HG03025 (cell line): ENCODE measurements at regions not wholly inside any gene's neighbourhood (a gene's known extent, or its start where the extent isn't known, plus 50 kb on each side); places are given as distances from the start of the nearest gene placed in this dataset.

Source experiments
- ATAC-seq: cut with Tn5 transposase; IDR thresholded peaks from one replicate; pipeline ENCODE4 v1.9.1; 2021; ENCODE audit warnings: mild to moderate bottlenecking, moderate library complexity; ENCODE audit not compliant: unreplicated experiment, low FRiP score

DNA sequence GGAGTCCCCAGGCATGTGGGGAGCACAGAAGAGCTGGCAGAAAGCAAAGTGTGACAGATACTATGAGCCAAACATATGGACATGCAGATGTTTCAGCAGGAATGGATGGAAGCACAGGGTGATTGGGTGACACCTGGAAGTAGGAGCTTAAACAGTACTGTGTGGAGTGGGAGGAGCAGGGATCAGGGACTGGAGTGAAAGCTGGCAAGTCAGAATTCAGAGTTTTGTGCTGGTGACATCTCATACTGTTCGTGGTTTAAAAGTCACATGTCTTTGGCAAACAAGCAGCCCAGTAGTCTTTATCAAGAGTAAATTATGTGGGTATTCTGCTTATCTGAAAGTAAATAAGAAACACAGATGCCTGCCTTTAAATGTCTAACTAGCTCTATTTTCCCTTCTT lies 408.2 kb downstream of the COG6 start:
- no peak for ATAC-seq

DNA sequence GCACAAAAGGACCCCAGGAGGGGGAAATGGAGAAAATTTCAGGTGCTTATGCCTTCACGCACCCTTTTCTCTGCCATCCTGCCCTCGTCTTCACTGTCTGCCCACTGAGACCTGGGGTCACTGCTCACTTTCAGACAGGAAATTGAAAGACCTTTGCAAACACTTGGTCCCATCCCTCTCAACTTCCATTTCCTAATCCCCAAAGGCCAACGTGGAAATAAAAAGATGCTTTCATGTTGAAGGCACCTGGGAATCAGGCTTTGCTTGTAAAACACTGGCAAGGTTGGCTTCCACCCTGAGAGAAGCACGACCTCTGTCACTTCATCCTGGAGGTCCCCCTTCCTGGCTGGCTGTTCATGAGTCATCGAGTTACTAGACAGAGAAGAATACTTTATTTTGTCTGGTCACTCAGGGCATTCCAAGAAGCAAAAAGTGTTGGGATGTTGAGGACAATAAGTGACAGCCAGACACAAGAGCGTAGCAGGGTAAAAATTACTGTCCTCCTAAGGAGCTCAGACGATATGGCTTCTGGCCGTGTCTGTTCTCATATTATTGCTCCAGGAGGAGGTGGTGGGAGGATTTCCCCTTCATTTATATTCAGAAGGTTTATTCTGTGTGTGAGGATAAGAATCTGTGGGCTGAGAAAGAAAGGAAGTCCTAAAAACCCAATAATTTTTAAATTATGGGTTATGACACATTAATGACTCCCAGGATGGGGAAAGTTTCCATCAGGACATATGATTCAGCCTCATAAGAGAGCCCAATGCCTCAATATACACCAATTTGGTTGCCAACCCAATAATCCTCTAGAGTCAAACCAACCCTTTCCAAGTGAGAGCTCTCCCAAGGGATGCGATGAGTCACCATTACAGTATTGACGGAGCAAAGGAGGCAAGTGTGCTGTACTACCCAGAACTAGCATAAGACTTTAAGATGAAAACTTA lies 409.0 kb downstream of the COG6 start:
- no peak for ATAC-seq

DNA sequence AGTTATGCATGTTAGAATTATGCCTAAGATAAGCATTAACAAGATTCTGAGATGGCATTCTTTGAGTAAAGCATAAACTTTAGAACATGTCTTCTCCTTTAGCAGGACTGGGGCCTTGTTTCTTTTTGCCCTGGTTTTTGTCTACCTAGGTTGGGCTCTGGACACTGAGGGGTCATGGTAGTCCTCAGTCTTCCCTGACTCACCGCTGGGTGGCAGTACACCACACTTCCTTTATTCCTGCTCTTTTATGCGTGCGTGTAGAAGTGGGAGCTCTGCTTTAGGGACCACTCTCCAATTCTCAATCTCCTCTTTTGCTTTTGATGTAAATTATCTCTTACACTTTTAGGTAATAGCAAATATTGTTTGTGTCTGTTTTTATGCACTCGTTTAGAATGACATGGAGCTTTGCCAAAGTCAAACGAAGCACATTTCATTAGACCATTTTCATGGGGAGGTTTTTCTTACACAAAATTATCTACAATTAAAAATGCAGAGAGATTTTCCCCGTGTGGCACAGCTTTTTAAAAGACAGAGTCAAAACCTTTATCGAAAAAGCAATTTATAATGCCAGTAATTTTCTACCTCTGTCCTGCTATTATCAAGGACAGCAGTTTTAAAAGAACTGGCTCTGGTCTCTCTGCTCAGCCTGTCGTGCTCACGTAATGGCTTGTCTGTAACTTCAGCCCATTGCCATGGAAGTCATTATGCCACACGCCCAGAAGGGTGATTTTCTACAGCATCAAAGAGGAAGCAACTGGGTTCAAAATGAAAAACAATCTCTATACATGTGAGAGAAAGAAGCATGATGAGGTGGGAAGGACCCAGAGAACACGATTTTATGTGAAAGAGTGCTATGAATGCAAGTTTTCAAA lies 413.9 kb downstream of the COG6 start:
- ATAC-seq = no peak

DNA sequence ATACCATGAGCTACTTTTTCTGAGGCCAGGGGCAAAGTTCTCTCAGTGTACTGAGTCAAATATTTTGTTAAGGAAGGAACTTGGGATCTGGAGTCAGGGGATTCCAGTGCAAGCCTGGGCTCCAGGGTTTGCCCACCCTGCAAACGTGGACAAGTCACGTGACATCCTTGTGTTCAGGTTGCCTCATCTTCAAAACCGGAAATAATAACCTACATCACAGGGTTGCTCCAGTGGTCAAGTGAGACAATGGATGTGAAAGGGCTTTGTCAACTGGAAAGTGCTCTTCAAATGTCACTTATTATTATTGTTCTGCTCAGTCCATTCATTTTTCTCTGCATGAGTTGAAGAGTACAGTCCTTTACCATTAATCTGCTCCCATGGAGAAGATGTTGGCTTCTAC lies 414.9 kb downstream of the COG6 start:
- no peak for ATAC-seq

DNA sequence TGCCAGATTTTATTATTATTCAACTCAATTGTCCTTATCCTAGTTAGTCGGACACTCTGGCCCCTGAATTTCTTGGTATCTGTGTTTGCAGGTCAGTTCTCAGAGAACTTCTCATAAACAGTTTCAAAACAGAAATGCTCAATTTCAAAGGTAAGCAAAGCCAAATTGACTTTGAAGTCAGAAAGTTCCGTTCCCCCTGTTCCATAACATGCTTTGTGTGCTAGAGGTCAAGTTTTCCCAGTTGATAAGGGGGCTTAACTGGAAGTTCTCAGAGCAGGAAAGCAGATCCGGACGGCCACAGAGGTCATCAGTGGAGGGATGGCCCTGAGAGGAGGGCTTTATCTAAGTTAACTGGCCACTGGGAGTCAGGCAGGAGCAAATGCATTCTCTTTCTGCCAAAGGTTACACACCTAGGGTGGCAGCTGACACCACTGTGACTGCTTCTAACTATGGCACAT lies 417.2 kb downstream of the COG6 start:
- no peak for ATAC-seq

DNA sequence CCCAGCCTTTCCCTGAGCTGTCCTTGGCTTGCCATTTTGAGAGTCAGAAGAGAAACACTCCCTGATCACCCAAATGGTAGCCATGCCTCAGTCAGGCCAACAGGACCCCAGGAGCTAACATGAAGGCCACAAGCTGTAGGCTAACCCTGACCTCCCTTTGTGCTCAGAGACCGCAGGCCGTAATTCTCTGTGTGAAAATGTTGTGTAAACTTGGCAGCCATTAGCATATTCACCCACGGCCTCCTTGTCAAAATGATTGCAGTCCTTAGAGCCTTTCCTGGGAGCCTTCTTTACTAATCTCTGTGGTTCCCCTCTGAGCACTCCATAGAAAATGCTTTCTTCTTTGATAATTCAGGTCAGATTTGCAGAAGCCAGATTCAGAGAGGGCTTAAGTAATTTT lies 418.9 kb downstream of the COG6 start:
- no peak for ATAC-seq

DNA sequence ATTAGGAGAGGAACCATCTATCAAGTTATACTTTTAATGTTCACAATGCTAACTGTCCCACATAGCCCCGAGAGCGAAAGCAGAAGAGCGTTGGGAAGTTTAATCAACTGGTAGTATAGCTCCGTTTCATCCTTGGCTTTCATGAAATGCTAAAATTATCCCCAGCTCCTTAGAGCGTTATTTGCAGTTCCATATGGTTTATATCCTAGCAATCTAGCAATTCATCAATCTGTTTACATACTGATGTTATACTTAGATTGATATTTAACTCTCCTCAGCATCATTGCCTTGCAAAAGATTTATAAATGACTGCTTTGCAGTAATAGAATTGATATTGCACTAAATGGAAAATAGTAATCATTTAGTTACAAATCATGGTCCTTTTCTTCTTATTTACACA lies 419.8 kb downstream of the COG6 start:
- ATAC-seq = no peak

DNA sequence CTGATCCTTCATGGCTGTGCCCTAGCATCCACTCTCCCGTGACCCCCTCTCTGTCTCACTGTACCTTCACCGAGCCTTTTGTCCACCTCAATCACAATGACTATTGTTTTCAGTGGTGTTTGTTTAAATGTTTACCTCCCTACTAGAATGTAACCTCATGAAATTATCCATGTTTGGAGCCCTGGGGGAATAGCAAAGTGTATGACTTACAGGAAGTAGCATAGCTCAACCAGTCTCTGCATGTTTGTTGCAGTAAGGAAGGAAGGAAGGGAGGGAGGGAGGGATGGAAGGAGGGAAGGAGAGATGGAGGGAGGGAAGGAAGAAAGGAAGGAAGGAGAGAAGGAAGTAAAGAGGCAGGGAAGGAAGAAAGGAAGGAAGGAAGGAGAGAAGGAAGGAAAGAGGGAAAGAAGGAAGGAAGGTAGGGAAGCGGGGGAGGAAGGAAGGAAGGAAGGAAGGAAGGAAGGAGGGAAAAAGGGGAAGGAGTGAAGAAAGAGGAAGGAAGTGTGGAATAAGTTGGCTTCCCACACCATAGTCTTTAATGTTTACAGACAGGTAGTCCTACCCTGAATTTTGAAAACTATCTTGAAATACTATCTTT lies 421.4 kb downstream of the COG6 start:
- no peak for ATAC-seq

DNA sequence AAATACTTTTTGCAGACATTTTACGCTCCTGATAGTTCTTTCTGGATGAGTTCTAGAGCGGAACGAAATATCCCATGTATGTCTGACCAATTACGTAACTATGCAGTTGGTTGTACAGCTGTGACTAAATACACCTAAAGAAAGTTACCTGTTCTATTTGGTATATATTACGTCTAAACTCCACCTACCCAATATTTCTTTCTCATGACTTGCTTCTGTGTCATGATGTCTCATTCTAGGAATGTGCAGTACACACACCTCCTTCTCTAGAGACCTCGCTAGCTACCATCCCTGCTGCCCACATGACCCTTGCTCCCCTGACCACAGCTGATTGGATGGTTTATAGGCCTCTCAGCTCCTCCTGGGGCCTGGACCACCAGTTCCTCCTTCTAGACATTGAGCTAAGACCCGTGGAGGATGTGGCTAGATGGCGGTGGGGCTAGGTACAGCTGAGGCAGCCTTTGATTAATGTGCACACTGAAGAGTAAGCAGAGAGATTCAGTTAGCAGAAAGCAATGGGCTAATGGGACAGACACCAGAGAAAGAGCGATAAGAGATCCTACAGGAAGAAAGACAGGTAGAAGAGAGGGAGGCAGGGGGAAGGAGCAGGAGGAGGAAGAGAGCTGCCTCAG lies 422.1 kb downstream of the COG6 start:
- ATAC-seq = no peak

DNA sequence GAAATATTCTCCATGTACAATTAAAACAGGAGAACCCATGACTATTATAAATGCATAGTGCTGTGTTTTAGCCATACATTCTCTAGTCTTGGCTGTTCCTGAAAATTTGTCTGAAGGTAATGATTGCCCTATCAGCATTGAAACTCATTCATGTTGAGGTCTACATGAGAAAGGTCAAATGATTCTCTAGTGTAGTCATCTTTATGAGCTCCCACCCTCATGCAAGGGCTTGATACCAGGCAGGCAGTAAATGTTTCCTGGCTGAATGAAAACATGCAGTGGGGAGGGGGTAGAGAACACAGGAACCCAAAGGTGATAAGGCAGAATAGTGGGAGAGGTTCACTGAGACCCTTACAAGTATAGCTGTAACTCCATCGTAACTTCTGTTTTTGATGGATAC lies 424.3 kb downstream of the COG6 start:
- ATAC-seq = no peak

DNA sequence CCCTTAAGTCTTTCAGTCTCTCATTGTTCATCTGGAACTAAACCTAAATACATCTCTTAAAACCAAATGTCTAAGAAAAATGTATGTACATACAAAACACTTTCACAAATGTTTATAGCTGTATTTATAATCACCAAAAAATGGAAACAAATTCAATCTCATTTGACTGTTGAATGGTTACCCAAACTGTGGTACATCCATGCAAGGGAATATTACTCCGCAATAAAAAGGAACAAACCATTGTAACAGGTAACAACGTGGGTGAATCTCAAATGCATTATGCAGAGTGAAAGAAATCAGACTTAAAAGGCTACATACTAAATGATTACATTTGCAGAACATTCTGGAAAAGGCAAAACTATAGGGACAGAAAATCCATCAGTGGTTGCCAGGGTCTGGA lies 425.2 kb downstream of the COG6 start:
- ATAC-seq = no peak

DNA sequence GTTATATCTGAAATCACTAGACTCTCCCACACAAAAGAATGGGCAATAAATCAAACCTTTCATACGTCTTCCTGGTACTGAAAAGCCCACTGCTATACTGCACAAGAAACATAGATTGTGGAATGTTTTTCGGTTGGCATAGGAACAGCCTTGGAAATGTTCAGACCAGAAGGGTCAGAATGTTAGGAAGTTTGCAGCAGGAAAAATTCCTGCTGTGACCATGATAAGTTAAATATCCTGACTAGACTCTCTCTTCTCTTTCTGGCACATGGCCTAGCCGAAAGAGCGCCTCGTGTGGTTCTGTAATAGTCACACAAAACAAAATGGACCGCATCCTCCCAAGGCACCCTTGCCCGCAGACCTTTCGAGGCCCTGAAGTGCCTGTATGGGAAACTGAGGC lies 427.2 kb downstream of the COG6 start:
- ATAC-seq = no peak

DNA sequence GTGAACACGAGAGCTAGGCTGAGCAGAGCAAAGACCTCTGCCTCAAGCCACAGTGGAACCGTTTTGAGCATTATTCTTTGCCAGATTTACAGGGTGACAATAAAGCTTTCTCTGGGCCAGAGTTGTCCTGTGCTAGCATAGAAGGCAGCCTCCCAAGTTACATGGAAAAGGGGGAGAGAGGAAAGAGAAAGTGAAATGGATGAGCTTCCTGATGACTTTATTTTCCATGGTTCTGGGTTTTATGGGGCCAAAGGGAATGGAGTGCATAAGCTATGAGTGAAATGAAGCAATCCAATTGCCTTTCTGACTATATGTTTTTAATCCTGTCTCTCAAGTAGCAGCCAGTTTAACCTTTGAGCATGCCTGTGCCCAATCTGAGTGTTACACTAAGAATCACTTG lies 428.4 kb downstream of the COG6 start:
- no peak for ATAC-seq

DNA sequence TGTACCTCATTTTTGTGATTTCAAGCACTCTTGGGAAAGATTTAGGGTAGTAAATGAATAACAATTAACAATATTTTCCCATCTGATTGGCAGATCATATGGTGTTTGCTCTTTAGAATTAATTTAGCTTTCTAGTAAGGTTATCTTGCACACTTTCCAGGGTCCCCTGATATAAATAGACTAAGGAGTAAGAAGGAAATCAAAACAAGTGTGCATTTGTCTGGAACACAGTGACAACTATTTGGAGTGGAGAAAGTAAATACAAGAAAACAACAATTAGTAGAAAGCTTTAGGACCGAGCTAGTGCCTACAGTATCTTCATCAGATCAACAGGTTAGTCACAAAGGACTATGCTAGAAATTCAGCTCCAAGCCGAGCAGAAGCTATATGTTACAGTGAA lies 429.5 kb downstream of the COG6 start:
- ATAC-seq = no peak

DNA sequence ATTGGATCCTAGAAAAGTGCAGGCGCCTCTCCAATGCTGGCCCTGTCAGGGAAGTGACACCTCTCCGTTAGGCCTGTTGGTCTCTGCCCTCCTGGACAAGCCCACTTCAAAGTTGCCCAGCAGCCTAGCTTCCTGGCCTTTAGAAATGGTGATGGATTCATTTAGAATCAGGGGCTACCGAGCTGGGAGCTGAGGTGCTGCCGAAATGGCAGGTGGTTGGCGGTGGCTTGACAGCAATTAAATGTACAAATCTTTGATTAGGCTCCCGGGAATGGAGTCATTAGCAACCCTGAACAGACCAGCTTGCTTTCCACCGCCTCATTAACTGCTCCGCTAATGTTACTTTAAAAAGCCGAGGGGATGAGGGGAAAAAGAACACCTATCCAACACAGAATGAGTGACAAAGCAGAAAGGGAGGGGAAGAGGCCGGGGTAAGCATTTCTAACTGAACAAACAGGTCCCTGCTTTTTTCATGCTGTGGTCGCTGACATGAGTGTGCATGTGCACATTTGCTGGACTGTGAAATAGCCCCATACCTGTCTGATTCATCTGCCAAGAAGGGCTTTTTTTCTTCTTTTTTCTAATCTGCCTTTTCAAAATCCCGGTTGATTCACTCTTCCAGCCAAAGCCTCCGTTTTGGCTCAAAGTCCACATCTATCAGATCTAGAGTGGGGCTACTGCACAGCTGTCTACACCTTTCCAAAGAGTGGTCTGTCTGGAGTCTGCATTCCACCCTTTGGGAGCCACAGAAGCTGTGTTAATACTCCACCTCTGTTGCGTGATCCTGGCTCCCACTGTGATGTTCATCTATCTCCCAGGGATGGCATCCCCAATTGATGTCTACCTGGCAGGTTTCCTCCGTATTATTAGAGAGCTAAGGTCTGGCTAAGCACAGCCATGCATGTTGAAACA lies 431.9 kb downstream of the COG6 start:
- no peak for ATAC-seq

DNA sequence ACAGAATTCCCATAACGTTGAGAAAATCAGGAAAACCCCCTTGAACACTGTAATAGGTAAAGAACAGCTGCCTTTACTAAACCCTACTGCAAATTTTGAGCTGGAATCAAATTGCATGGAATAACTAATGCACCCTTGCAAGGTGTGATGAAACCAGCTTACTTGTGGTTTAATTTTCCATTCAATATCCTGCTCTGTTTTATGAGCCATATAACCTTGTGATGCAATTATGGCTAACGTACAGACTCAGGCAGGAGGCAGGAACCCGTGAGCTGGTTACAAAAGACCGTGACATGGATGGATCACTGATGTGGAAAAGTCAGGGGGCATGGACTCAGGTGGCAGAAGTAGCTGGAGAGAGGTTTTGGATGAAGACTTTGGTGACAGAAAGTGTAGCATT lies 438.6 kb downstream of the COG6 start:
- no peak for ATAC-seq

DNA sequence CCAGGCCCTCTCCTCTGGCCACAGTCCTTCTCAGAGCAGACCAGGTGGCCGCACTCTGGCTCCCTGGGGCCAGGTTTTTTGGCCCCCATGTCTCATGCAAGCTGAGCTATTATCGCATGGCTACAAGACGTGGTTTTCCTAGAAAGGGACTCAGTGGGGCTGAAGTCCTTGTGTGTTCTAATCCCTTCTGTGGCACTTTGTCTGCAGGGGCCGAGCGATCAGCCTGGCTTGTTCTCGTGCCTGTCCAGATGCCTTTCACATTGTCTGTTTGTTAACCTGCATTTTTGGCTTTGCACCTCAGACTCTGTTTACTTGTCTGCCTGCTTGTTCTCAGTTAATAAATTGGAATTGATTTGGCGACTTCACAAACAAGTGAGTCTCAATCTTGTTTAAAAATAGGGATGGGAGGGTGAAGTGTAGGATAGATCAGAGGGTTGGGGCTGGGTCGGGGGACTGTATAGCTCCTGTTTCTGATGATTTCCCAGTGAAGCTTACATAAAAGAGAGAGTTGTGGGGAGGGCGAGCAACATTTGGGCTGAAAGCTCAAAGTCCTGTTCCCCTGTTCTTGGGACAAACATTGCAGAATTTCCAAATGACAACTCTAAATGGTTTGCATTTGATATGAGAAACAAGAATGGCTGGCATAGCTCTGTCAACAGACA lies 440.4 kb downstream of the COG6 start:
- no peak for ATAC-seq

DNA sequence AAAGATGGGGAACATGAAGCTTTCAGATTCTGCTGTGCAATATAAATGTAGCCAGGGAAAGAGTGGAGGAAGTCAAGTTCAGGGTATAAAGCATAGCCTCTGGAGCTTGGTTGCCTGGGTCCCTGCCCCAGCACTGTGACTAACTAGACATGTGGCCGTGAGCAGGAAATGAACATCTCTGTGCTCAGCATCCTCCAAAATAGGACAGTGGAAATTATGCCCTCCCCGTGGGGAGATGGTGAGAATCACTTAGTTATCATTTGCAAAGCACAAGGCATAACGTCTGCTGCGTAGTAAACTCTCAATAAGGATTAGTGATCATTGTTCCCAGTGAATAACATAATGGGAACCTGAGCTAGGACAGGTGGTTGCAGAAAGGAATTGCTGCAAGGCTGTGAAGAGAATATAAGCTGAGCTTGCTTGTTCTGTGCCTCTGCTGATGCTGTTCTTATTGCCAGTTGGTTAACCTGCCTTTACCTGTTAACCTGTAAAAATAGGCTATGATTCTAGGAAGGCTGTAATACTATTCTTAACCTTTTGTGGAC lies 441.0 kb downstream of the COG6 start:
- ATAC-seq = no peak

DNA sequence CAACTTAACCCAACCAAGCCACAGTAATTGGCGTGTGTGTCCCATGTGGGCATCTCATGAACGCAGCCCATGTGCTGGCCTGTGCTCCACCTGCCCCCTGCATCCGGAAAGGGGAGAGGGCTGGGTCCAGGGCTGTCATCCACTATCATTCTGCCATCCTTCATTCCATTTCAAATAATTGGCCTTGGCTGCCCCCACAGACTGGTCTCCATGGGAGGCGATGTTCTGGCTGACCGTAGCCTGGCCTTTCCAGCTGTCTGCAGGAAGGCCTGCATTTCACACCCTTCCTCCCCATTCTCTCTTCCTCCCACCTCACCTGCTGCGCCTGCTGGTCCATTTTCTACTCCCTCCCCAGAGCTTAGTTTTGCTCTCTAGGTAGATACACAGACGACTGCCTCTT lies 442.8 kb downstream of the COG6 start:
- no peak for ATAC-seq
